Skeletal muscle tissue (tissue), 3 donors: ENCODE measurements at regions not wholly inside any gene's neighbourhood (a gene's known extent, or its start where the extent isn't known, plus 50 kb on each side); places are given as distances from the start of the nearest gene placed in this dataset.
"Not testable (repeated sequence)": the region's sequence is repeated elsewhere in the genome, so short reads cannot be mapped to it uniquely, and the experiment has no call there.

Experiments
- H3K27ac ChIP-seq: one replicate; pipeline ENCODE4 v1.7.0; 2013; ENCODE audit warnings: mild to moderate bottlenecking, low read depth, low read length, inconsistent platforms
- H3K27me3 ChIP-seq, 3 donors: one replicate each; pipeline ENCODE4 v1.7.0; 2013; ENCODE audit warnings: low read length in 3 of 3; ENCODE audit not compliant: control insufficient read depth in 3 of 3, insufficient read depth in 3 of 3
- H3K36me3 ChIP-seq, 3 donors: one replicate each; pipeline ENCODE4 v1.7.0; 2013; ENCODE audit warnings: low read length in 3 of 3; ENCODE audit not compliant: control insufficient read depth in 3 of 3, insufficient read depth in 3 of 3
- H3K4me1 ChIP-seq, 3 donors: one replicate each; pipeline ENCODE4 v1.7.0; 2013; ENCODE audit warnings: low read length in 3 of 3, mild to moderate bottlenecking in 3 of 3; ENCODE audit not compliant: control insufficient read depth in 3 of 3, insufficient read depth in 3 of 3
- H3K4me3 ChIP-seq, 3 donors: one replicate each; pipeline ENCODE4 v1.7.0; 2013; ENCODE audit warnings: low read length in 3 of 3
- H3K9ac ChIP-seq, 3 donors: one replicate each; pipeline ENCODE4 v1.7.0; 2013; ENCODE audit warnings: low read length in 3 of 3, mild to moderate bottlenecking in 3 of 3, moderate library complexity in 2 of 3, low read depth in 1 of 3
- H3K9me3 ChIP-seq, 3 donors: one replicate each; pipeline ENCODE4 v1.7.0; 2013; ENCODE audit warnings: low read length in 3 of 3; ENCODE audit not compliant: control insufficient read depth in 3 of 3
- donor health status: Osteomylitis.

DNA sequence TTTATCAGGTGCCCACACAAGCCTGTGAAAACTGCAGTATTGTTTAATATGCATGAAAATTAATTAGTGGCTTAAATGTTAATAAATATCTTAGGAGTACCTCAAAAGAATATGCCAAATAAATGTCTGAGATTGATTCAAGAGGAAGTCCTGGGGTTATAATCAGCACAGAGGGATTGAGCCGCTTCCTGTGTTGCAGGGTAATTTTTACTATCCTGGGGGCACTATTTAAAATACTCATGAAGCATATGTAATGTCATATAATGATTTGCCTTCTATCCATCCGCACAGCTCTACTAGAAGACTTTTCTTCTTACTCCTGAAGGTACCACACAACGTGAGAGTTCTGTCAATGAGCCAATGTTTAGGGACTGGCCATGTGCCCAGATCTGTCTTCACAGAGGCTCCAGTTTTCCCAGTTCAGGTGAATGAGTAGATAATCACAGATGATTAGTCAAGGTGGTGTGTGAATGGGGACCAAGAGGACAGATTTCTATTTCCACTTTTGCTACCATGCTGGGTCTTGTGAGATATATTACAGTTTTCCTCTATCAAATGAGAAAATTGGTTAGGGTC lies 233.3 kb downstream of the USP46 start:
- Histone ChIP-seq H3K9ac (no peak overlapping the region), H3K4me1 (no peaks in the 10 kb centered on the region), H3K4me3 (no peak overlapping the region), H3K27ac (no peak overlapping the region), H3K27me3 (no peaks in the 10 kb centered on the region), H3K36me3 (no peaks in the 10 kb centered on the region), H3K9me3 (no peaks in the 10 kb centered on the region)

DNA sequence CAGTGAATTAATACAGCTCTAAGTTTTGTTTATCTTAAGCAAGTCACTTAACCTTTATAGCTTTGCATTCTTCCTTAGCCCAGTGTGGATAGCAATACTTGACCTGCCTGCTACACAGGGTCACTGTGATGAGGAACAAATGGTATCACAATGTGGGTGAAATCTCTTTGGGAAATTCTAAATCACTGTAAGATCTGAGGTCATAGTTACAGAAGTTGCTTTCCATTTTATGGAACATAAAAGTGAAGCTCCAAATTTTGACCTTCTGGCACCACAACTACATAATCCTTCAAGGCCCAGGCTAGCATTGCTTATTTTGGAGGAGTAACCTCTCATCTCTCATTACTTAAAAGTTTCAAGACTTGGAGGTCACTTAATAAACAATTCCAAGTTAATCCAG lies 227.7 kb downstream of the USP46 start:
- H3K4me1 ChIP-seq = no peaks in the 10 kb centered on the region
- H3K9me3 ChIP-seq = no peaks in the 10 kb centered on the region
- H3K9ac ChIP-seq = no peak overlapping the region
- no peak overlapping the region for H3K27ac ChIP-seq
- no peaks in the 10 kb centered on the region for H3K36me3 ChIP-seq
- no peak overlapping the region for H3K4me3 ChIP-seq
- H3K27me3 ChIP-seq = no peaks in the 10 kb centered on the region

DNA sequence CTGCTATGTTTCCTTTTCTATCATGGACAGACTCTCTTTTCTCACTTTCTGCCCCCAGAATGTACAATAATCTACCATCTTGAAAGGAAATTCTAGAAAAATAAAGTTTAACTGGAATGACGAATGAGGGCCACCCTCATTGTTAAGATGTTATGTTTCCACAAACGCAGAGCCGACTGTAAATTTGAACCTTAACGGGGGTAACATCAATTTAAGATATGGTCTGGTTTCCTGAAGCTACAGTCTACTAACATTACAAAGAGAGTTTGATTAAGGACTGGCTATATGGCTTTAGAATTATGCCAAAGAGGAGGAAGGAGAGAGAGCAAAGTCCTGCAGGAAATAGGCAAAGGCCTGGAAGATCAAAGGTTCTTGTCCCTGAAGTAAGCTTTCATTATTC lies 227.2 kb downstream of the USP46 start:
- Histone ChIP-seq H3K4me1 (no peaks in the 10 kb centered on the region), H3K9me3 (no peaks in the 10 kb centered on the region)

DNA sequence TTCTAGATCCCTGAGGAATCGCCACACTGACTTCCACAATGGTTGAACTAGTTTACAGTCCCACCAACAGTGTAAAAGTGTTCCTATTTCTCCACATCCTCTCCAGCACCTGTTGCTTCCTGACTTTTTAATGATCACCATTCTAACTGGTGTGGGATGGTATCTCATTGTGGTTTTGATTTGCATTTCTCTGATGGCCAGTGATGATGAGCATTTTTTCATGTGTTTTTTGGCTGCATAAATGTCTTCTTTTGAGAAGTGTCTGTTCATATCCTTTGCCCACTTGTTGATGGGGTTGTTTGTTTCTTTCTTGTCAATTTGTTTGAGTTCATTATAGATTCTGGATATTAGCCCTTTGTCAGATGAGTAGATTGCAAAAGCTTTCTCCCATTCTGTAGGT lies 216.6 kb downstream of the USP46 start:
- not testable (repeated sequence) for H3K36me3 ChIP-seq, H3K9me3 ChIP-seq, H3K27ac ChIP-seq, H3K27me3 ChIP-seq, H3K9ac ChIP-seq, H3K4me1 ChIP-seq, H3K4me3 ChIP-seq

More for the DNA sequence above, 227.2 kb downstream of the USP46 start:
- Histone ChIP-seq H3K36me3 (no peaks in the 10 kb centered on the region), H3K27me3 (no peaks in the 10 kb centered on the region), H3K4me3 (no peak overlapping the region), H3K9ac (no peak overlapping the region), H3K27ac (no peak overlapping the region)

- Histone ChIP-seq H3K4me3 (no peak overlapping the region), H3K4me1 (no peaks in the 10 kb centered on the region), H3K9ac (no peak overlapping the region), H3K27ac (no peak overlapping the region), H3K36me3 (no peaks in the 10 kb centered on the region), H3K27me3 (no peaks in the 10 kb centered on the region), H3K9me3 (no peaks in the 10 kb centered on the region)
Observed at GRCh38 chr4:52472444-52472843, 186.7 kb downstream of the USP46 start.

GRCh38 chr4:52477191-52477780 lies 181.8 kb downstream of the USP46 start:
- Histone ChIP-seq H3K36me3 (no peaks in the 10 kb centered on the region), H3K27ac (no peak overlapping the region), H3K27me3 (no peaks in the 10 kb centered on the region), H3K9ac (no peak overlapping the region), H3K4me3 (no peak overlapping the region), H3K4me1 (no peaks in the 10 kb centered on the region), H3K9me3 (no peaks in the 10 kb centered on the region)

DNA sequence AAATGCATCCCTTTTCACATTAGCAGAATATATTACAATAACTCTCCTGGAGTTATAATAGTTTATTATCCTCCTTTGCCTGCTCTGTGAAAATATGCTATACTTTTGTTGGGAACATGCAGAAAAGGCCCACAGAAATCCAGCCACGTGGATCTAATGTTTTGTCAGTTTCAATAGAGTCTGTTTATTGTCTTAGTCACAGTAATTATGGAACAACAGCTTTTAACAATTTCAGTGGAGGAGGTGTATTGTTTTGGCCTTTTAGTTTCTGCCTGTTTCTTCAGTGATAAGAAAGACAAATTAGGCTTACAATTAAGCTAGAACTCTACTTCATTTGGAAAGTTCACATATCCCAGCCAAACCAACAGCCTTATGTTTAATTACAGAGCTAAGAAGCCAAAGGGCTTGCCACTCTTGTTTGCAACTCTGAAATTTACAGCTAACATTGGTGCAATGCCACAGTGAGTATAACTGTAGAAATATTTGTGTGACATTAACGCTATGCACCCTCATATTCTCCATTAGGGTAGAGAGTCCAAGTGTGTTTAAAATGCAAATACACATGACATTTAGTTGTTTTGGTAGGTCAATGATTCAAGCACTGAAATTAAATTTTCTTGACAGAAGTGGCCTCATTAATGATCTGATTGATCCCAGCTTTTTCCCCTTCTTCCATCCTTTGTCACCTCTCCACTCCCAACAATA lies 175.8 kb downstream of the USP46 start:
- H3K4me1 ChIP-seq = no peaks in the 10 kb centered on the region

DNA sequence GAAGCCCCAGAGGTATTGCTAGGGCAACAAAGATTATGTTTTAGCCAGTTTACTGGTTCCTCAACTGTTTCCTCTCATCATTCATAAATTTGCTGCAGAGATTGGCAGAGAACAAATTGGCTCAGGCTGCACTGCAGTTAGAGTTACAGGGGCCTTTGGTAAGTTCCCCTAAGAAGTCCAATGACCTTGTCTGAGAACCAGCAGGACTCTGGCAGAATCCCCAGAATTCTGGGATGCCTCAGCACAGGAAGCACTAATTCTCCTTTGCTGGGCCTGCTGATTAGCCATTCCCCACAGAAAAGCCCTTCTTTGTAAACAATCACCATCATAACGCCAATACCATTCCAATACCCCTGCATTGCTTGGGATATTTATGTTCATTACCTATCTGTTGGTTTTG lies 151.3 kb downstream of the USP46 start:
- Histone ChIP-seq H3K27ac (no peak overlapping the region), H3K4me3 (no peak overlapping the region), H3K27me3 (peaks cover 0 to 3% (median 0%) of the 10 kb centered on the region in 3 donors), H3K9ac (no peak overlapping the region), H3K9me3 (no peaks in the 10 kb centered on the region), H3K36me3 (no peaks in the 10 kb centered on the region), H3K4me1 (peaks cover 0 to 2% (median 0%) of the 10 kb centered on the region in 3 donors)

More for the DNA sequence above, 175.8 kb downstream of the USP46 start:
- Histone ChIP-seq H3K27ac (no peak overlapping the region), H3K36me3 (no peaks in the 10 kb centered on the region), H3K27me3 (no peaks in the 10 kb centered on the region), H3K4me3 (no peak overlapping the region), H3K9me3 (no peaks in the 10 kb centered on the region), H3K9ac (no peak overlapping the region)

GRCh38 chr4:52510939-52511565 lies 148.0 kb downstream of the USP46 start:
- no peaks in the 10 kb centered on the region for H3K9me3 ChIP-seq
- H3K4me3 ChIP-seq = no peak overlapping the region
- H3K27me3 ChIP-seq = peaks cover 0 to 3% (median 0%) of the 10 kb centered on the region in 3 donors
- peaks cover 0 to 2% (median 0%) of the 10 kb centered on the region in 3 donors for H3K4me1 ChIP-seq
- H3K27ac ChIP-seq = no peak overlapping the region
- H3K36me3 ChIP-seq = no peaks in the 10 kb centered on the region
- H3K9ac ChIP-seq = no peak overlapping the region

DNA sequence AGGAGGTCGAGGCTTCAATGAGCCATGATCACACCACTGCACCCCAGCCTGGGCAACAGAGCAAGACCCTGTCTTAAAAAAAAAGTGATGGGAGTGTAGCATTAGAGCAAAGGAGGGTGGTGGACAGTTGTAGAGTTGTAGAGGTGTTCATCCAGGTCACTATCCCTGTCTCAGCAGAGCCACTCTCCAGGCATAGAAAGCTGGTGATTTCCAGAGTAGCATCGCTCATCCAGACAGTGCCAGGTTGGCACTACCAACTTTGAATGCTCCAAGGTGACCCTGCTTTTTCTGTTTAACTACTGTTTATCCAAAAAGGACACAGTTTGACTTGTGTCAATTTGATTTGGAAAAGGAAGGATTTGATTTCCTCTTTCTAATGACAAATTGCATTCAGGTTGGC lies 147.3 kb downstream of the USP46 start:
- Histone ChIP-seq H3K27me3 (no peaks in the 10 kb centered on the region), H3K9me3 (no peaks in the 10 kb centered on the region), H3K9ac (no peak overlapping the region), H3K4me1 (peaks cover 0 to 2% (median 0%) of the 10 kb centered on the region in 3 donors), H3K4me3 (no peak overlapping the region), H3K36me3 (no peaks in the 10 kb centered on the region), H3K27ac (no peak overlapping the region)
